Astrocyte (in vitro differentiated cells and primary cell): ENCODE measurements at regions not wholly inside any gene's neighbourhood (a gene's known extent, or its start where the extent isn't known, plus 50 kb on each side); places are given as distances from the start of the nearest gene placed in this dataset.

Experiments used
- EZH2 ChIP-seq: IDR thresholded peaks from 2 replicates; pipeline ENCODE4 v1.6.1; 2012; ENCODE audit warnings: mild to moderate bottlenecking, low read length, inconsistent platforms; ENCODE audit not compliant: insufficient read depth
- TF ChIP-seq, protein P1 (sequence below): IDR thresholded peaks from 2 replicates; pipeline ENCODE4 v1.5.1; 2011; ENCODE audit warnings: low read depth, mild to moderate bottlenecking, inconsistent platforms, low read length, moderate library complexity; ENCODE audit not compliant: insufficient read depth

DNA sequence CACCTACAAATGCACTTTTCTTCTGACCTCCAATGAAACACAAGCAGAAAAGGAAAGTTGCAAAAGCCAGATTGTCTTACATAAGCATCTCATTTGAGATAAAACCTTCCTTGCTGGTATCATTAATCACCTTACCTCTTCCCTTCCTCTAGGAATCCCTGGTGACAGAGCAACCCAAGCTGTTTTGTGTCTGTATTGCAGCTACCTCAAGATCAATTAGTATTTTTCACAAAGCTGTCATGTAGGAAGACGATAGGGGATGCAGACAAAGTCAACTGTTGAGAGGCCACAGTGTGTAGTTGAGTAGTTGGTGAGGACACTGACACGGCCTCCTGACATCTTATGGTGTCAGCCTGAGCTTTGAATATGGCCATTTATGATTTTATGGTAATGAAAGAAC, 339.1 kb upstream of the SLC10A2 start:
- TF ChIP-seq, protein P1, sequence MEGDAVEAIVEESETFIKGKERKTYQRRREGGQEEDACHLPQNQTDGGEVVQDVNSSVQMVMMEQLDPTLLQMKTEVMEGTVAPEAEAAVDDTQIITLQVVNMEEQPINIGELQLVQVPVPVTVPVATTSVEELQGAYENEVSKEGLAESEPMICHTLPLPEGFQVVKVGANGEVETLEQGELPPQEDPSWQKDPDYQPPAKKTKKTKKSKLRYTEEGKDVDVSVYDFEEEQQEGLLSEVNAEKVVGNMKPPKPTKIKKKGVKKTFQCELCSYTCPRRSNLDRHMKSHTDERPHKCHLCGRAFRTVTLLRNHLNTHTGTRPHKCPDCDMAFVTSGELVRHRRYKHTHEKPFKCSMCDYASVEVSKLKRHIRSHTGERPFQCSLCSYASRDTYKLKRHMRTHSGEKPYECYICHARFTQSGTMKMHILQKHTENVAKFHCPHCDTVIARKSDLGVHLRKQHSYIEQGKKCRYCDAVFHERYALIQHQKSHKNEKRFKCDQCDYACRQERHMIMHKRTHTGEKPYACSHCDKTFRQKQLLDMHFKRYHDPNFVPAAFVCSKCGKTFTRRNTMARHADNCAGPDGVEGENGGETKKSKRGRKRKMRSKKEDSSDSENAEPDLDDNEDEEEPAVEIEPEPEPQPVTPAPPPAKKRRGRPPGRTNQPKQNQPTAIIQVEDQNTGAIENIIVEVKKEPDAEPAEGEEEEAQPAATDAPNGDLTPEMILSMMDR = no peak
- no peak for TF ChIP-seq EZH2
